Prostate gland (tissue), 2 donors: ENCODE measurements at regions not wholly inside any gene's neighbourhood (a gene's known extent, or its start where the extent isn't known, plus 50 kb on each side); places are given as distances from the start of the nearest gene placed in this dataset.
A peak's percentile ranks its signal among the peaks of the same experiment; 100 is the strongest.

ENCODE experiments used
- DNase-seq: peaks from one replicate; pipeline ENCODE4 v3.0.0-alpha.2; 2019; ENCODE audit warnings: low spot score
- H3K27ac ChIP-seq, 2 donors: fragments of 200-600 bp; sonication (generic); 2 replicates each; pipeline ENCODE4 v1.5.1; 2017 to 2019
- H3K27me3 ChIP-seq: fragments of 200-600 bp; sonication (generic); replicated peaks from 2 replicates; pipeline ENCODE4 v1.5.1; 2019; ENCODE audit not compliant: insufficient read depth
- H3K36me3 ChIP-seq, 2 donors: fragments of 200-600 bp; sonication (generic); 1 replicate in 1 of 2; 2 replicates in 1 of 2; pipeline versions ENCODE4 v1.5.1 to v1.8.1; 2017 to 2019
- H3K4me1 ChIP-seq: fragments of 200-600 bp; sonication (generic); replicated peaks from 2 replicates; pipeline ENCODE4 v1.5.1; 2019
- H3K4me3 ChIP-seq, 2 donors: fragments of 200-600 bp; sonication (generic); 2 replicates each; pipeline ENCODE4 v1.5.1; 2017 to 2019
- H3K9me3 ChIP-seq: fragments of 200-600 bp; sonication (generic); 2 replicates; pipeline ENCODE4 v1.5.1; 2017
- CTCF ChIP-seq, 4 experiments: fragments of 200-600 bp in 2 of 4; fragments of 450-650 bp in 2 of 4; sonication (generic) in 2 of 4; IDR thresholded peaks; 1 replicate in 3 of 4; 2 replicates in 1 of 4; pipeline ENCODE4 v1.5.1; 2016 to 2019; ENCODE audit warnings: antibody characterized with exemption in 4 of 4, mild to moderate bottlenecking in 2 of 4, moderate library complexity in 2 of 4
- POLR2A ChIP-seq: fragments of 450-650 bp; IDR thresholded peaks from one replicate; pipeline ENCODE4 v1.6.1; 2016; ENCODE audit warnings: antibody characterized with exemption, mild to moderate bottlenecking
- POLR2AphosphoS5 ChIP-seq: sonication (generic); formaldehyde crosslinking; IDR thresholded peaks from one replicate; pipeline ENCODE4 v1.6.1; 2017; ENCODE audit warnings: antibody characterized with exemption
- WGBS: methylation state at CpG from one replicate; pipeline ENCODE4 v1.1.5; 2018; 5-methylcytosine and 5-hydroxymethylcytosine counted together
- intact Hi-C: fragments of 100-400 bp; cut with DNase I; formaldehyde crosslinking; loops from one replicate; pipeline ENCODE4 v1.14.2; 2022

GRCh38 chr6:169862043-169862891 lies 110.8 kb downstream of the ERMARD start:
- WGBS, result 56% methylated on average over 17 of the region's 17 CpGs
- intact Hi-C loops, result no loop called here
- Histone ChIP-seq H3K27ac (peak overlapping the region; percentile 3 to 5), H3K4me1 (no peaks in the 10 kb centered on the region), H3K9me3 (no peaks in the 10 kb centered on the region), H3K36me3 (no peaks in the 10 kb centered on the region), H3K27me3 (no peaks in the 10 kb centered on the region), H3K4me3 (no peak overlapping the region)
- DNase-seq, result no peak
- TF ChIP-seq CTCF (IDR thresholded peaks at IDR 0.05), result no peak
- no peak for TF ChIP-seq POLR2A
- no peak for TF ChIP-seq POLR2AphosphoS5

GRCh38 chr6:169861431-169862042 lies 110.1 kb downstream of the ERMARD start:
- TF ChIP-seq POLR2A (no peak), POLR2AphosphoS5 (no peak), CTCF (IDR thresholded peaks at IDR 0.05) (no peak)
- intact Hi-C loops, result no loop called here
- 89% methylated on average over 17 of the region's 17 CpGs for WGBS
- no peaks in the 10 kb centered on the region for H3K27me3 ChIP-seq
- no peaks in the 10 kb centered on the region for H3K36me3 ChIP-seq
- no peaks in the 10 kb centered on the region for H3K9me3 ChIP-seq
- no peaks in the 10 kb centered on the region for H3K4me1 ChIP-seq
- H3K27ac ChIP-seq, result no peak overlapping the region
- DNase-seq, result no peak
- H3K4me3 ChIP-seq, result no peak overlapping the region

- no peaks in the 10 kb centered on the region for H3K36me3 ChIP-seq
- 88% methylated on average over 18 of the region's 18 CpGs for WGBS
- H3K27me3 ChIP-seq, result no peaks in the 10 kb centered on the region
- DNase-seq, result no peak
- no peak overlapping the region for H3K4me3 ChIP-seq
- H3K9me3 ChIP-seq, result no peaks in the 10 kb centered on the region
- H3K4me1 ChIP-seq, result no peaks in the 10 kb centered on the region
- H3K27ac ChIP-seq, result no peak overlapping the region
- TF ChIP-seq CTCF (IDR thresholded peaks at IDR 0.05) (no peak), POLR2AphosphoS5 (no peak), POLR2A (no peak)
- intact Hi-C loops, result no loop called here
Observed at GRCh38 chr6:169859978-169860703, 108.7 kb downstream of the ERMARD start.

GRCh38 chr6:169859401-169859977 lies 108.1 kb downstream of the ERMARD start:
- no peak for TF ChIP-seq POLR2A
- no peak for TF ChIP-seq POLR2AphosphoS5
- TF ChIP-seq CTCF (IDR thresholded peaks at IDR 0.05), result no peak
- no peaks in the 10 kb centered on the region for H3K4me1 ChIP-seq
- no peaks in the 10 kb centered on the region for H3K36me3 ChIP-seq
- intact Hi-C loops, result no loop called here
- H3K27me3 ChIP-seq, result no peaks in the 10 kb centered on the region
- no peak for DNase-seq
- no peak overlapping the region for H3K27ac ChIP-seq
- WGBS, result 98% methylated on average over 7 of the region's 7 CpGs
- H3K4me3 ChIP-seq, result no peak overlapping the region
- H3K9me3 ChIP-seq, result no peaks in the 10 kb centered on the region
